Prostate gland (tissue), 2 donors: ENCODE measurements at regions not wholly inside any gene's neighbourhood (a gene's known extent, or its start where the extent isn't known, plus 50 kb on each side); places are given as distances from the start of the nearest gene placed in this dataset.

ENCODE experiments used
- DNase-seq: peaks from one replicate; pipeline ENCODE4 v3.0.0-alpha.2; 2019; ENCODE audit warnings: low spot score
- H3K27ac ChIP-seq, 2 donors: fragments of 200-600 bp; sonication (generic); 2 replicates each; pipeline ENCODE4 v1.5.1; 2017 to 2019
- H3K27me3 ChIP-seq: fragments of 200-600 bp; sonication (generic); replicated peaks from 2 replicates; pipeline ENCODE4 v1.5.1; 2019; ENCODE audit not compliant: insufficient read depth
- H3K36me3 ChIP-seq, 2 donors: fragments of 200-600 bp; sonication (generic); 1 replicate in 1 of 2; 2 replicates in 1 of 2; pipeline versions ENCODE4 v1.5.1 to v1.8.1; 2017 to 2019
- H3K4me1 ChIP-seq: fragments of 200-600 bp; sonication (generic); replicated peaks from 2 replicates; pipeline ENCODE4 v1.5.1; 2019
- H3K4me3 ChIP-seq, 2 donors: fragments of 200-600 bp; sonication (generic); 2 replicates each; pipeline ENCODE4 v1.5.1; 2017 to 2019
- H3K9me3 ChIP-seq: fragments of 200-600 bp; sonication (generic); 2 replicates; pipeline ENCODE4 v1.5.1; 2017
- POLR2A ChIP-seq: fragments of 450-650 bp; IDR thresholded peaks from one replicate; pipeline ENCODE4 v1.6.1; 2016; ENCODE audit warnings: antibody characterized with exemption, mild to moderate bottlenecking
- POLR2AphosphoS5 ChIP-seq: sonication (generic); formaldehyde crosslinking; IDR thresholded peaks from one replicate; pipeline ENCODE4 v1.6.1; 2017; ENCODE audit warnings: antibody characterized with exemption
- WGBS: methylation state at CpG from one replicate; pipeline ENCODE4 v1.1.5; 2018; 5-methylcytosine and 5-hydroxymethylcytosine counted together
- intact Hi-C: fragments of 100-400 bp; cut with DNase I; formaldehyde crosslinking; loops from one replicate; pipeline ENCODE4 v1.14.2; 2022
- TF ChIP-seq, protein P1 (sequence below), 4 experiments: fragments of 200-600 bp in 2 of 4; fragments of 450-650 bp in 2 of 4; sonication (generic) in 2 of 4; IDR thresholded peaks; 1 replicate in 3 of 4; 2 replicates in 1 of 4; pipeline ENCODE4 v1.5.1; 2016 to 2019; ENCODE audit warnings: antibody characterized with exemption in 4 of 4, mild to moderate bottlenecking in 2 of 4, moderate library complexity in 2 of 4

DNA sequence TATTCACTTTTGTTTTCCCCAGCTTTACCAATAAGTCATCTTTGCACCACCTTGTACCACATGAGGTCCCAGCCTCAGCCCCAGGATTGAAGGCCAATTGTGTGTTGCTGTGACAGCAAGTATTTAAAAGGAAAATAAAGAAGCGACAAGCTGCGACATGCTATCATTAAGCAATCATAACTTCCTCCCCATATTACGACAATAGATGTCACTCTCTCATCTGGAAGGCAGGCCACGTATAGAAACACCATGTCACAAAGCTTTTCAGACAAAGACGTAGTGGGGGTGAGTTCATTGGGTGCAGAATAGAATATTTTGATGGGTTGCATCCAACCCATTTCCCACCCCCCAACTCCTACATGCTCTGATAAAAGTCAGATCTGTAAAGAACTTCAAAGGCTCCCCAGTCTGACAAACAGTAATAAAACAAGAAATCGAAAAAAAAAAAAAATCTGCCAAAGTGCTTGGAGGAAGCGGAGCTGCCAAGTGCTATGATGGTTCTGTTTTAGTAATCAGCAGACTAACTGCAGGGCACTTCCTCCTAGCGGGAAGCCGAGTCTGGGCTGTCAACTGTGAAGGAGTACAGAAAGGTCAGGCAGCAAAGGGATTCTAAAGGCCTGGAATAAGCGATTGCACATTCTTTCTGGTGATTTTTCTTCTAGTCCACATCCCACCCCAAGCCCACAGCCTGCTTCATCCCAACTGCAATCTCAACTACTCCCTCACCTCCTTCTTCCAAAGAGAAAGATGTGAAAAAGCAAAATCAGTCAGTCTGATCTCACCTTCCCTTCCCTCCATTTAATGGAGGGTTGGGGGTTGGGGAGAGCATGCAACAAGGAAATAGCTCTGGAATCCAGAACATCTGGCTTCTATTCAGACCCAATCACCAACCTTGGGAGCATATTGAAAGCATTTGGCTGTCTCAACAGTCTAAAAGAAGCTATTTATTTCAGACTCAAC, 131.4 kb upstream of the UBASH3B start:
- WGBS = 30% methylated on average over 10 of the region's 10 CpGs
- DNase-seq = peak; percentile 51
- Histone ChIP-seq H3K4me3 (no peak overlapping the region), H3K27ac (no peak overlapping the region), H3K36me3 (no peaks in the 10 kb centered on the region), H3K27me3 (no peaks in the 10 kb centered on the region), H3K9me3 (no peaks in the 10 kb centered on the region), H3K4me1 (no peaks in the 10 kb centered on the region)
- TF ChIP-seq POLR2A (no peak), POLR2AphosphoS5 (peak; percentile 21)
- intact Hi-C loops = no loop called here

GRCh38 chr11:122521626-122522025, 133.9 kb upstream of the UBASH3B start:
- intact Hi-C loops = no loop called here
- TF ChIP-seq POLR2AphosphoS5 (no peak), POLR2A (no peak)
- TF ChIP-seq, protein P1, sequence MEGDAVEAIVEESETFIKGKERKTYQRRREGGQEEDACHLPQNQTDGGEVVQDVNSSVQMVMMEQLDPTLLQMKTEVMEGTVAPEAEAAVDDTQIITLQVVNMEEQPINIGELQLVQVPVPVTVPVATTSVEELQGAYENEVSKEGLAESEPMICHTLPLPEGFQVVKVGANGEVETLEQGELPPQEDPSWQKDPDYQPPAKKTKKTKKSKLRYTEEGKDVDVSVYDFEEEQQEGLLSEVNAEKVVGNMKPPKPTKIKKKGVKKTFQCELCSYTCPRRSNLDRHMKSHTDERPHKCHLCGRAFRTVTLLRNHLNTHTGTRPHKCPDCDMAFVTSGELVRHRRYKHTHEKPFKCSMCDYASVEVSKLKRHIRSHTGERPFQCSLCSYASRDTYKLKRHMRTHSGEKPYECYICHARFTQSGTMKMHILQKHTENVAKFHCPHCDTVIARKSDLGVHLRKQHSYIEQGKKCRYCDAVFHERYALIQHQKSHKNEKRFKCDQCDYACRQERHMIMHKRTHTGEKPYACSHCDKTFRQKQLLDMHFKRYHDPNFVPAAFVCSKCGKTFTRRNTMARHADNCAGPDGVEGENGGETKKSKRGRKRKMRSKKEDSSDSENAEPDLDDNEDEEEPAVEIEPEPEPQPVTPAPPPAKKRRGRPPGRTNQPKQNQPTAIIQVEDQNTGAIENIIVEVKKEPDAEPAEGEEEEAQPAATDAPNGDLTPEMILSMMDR (IDR thresholded peaks at IDR 0.05) = no peak
- no peak overlapping the region for H3K4me3 ChIP-seq
- H3K36me3 ChIP-seq = no peaks in the 10 kb centered on the region
- DNase-seq = no peak
- WGBS = 54% methylated on average over 2 of the region's 2 CpGs
- H3K27me3 ChIP-seq = no peaks in the 10 kb centered on the region
- H3K4me1 ChIP-seq = no peaks in the 10 kb centered on the region
- H3K27ac ChIP-seq = no peak overlapping the region
- no peaks in the 10 kb centered on the region for H3K9me3 ChIP-seq

DNA sequence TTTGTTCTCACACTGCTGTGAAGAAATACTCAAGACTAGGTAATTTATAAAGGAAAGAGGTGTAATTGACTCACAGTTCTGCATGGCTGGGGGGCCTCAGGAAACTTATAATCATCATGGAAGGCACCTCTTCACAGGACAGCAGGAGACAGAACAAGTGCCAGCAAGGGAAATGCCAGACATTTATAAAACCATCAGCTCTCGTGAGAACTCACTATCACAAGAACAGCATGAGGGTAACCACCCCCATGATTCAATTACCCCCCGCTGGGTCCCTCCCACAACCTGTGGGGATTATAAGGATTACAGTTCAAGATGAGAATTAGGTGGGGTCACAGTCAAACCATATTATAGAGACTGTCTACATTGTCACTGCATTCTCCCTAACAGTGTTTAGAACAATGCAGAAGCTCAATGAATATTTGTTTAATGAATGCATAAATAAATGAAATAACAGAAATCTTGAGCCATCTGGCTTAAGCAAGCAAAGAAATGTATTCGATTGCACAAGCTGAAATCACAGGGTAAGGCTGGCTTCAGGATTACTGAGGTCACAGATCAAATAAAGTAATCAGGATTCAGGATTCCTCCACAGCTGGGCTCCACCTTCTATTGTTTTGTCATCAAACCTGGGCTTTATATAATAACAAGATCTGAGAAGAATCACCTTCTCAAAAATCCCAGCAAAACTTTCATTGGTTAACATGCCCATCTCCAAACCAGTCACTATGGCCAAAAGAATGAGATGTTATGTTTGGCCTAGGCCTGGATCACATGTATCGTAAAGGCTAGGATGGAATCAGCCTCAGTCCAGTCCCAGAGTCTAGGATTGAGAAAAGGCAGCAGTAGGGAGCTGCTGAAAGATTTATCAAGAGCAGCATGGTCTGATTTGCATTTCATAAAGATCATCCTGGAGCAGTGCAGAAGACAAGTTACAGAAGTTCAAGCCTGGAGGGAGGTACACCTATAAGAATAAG, 137.8 kb upstream of the UBASH3B start:
- H3K27ac ChIP-seq = no peak overlapping the region

GRCh38 chr11:122516686-122517085, 138.8 kb upstream of the UBASH3B start:
- H3K27ac ChIP-seq = no peak overlapping the region
- no peaks in the 10 kb centered on the region for H3K27me3 ChIP-seq
- no peaks in the 10 kb centered on the region for H3K9me3 ChIP-seq
- no peaks in the 10 kb centered on the region for H3K36me3 ChIP-seq
- intact Hi-C loops = no loop called here
- no peak for DNase-seq
- H3K4me3 ChIP-seq = no peak overlapping the region
- no peaks in the 10 kb centered on the region for H3K4me1 ChIP-seq
- no peak for TF ChIP-seq POLR2A
- TF ChIP-seq, protein P1 (IDR thresholded peaks at IDR 0.05) = no peak
- TF ChIP-seq POLR2AphosphoS5 = no peak
- WGBS = 47% methylated on average over 2 of the region's 2 CpGs

More for the DNA sequence above, 137.8 kb upstream of the UBASH3B start:
- TF ChIP-seq POLR2AphosphoS5 = no peak
- TF ChIP-seq, protein P1 (IDR thresholded peaks at IDR 0.05) = no peak
- no peak for TF ChIP-seq POLR2A
- H3K4me1 ChIP-seq = no peaks in the 10 kb centered on the region
- H3K27me3 ChIP-seq = no peaks in the 10 kb centered on the region
- WGBS = 78% methylated on average over 4 of the region's 4 CpGs
- no peak for DNase-seq
- intact Hi-C loops = no loop called here
- no peaks in the 10 kb centered on the region for H3K36me3 ChIP-seq
- H3K4me3 ChIP-seq = no peak overlapping the region
- H3K9me3 ChIP-seq = no peaks in the 10 kb centered on the region

- Histone ChIP-seq H3K4me1 (no peaks in the 10 kb centered on the region), H3K27me3 (no peaks in the 10 kb centered on the region), H3K9me3 (no peaks in the 10 kb centered on the region), H3K27ac (no peak overlapping the region), H3K4me3 (no peak overlapping the region), H3K36me3 (no peaks in the 10 kb centered on the region)
- no peak for DNase-seq
- no peak for TF ChIP-seq POLR2A
- TF ChIP-seq, protein P1 (IDR thresholded peaks at IDR 0.05) = no peak
- TF ChIP-seq POLR2AphosphoS5 = no peak
- WGBS = 82% methylated on average over 2 of the region's 2 CpGs
- intact Hi-C loops = no loop called here
These were observed 141.5 kb upstream of the UBASH3B start for GRCh38 chr11:122513997-122514396.
